GM10248 (cell line): ENCODE measurements at regions not wholly inside any gene's neighbourhood (a gene's known extent, or its start where the extent isn't known, plus 50 kb on each side); places are given as distances from the start of the nearest gene placed in this dataset.
"Not testable (repeated sequence)": the region's sequence is repeated elsewhere in the genome, so short reads cannot be mapped to it uniquely, and the experiment has no call there.

Source experiments
- CTCF ChIA-PET: fragments of 300-600 bp; sonication (Branson Sonifier 250); formaldehyde crosslinking; extraction: SDS; loops from one replicate; lab custom pipeline; 2021; ENCODE audit warnings: antibody characterized with exemption; lab: Yijun Ruan, JAX
- POLR2A ChIA-PET: fragments of 350-650 bp; sonication (Branson Sonifier 250); formaldehyde crosslinking; extraction: SDS; loops from one replicate; lab custom pipeline; 2020; ENCODE audit warnings: antibody characterized with exemption; lab: Yijun Ruan, JAX
- DNase-seq: peaks from one replicate; pipeline ENCODE4 v3.0.0; 2012; ENCODE audit errors: extremely low spot score
- CTCF ChIP-seq: IDR thresholded peaks from 2 replicates; pipeline ENCODE4 v1.5.1; 2012; ENCODE audit warnings: mild to moderate bottlenecking, low read depth; ENCODE audit errors: extremely low read depth, missing control alignments, control extremely low read depth

DNA sequence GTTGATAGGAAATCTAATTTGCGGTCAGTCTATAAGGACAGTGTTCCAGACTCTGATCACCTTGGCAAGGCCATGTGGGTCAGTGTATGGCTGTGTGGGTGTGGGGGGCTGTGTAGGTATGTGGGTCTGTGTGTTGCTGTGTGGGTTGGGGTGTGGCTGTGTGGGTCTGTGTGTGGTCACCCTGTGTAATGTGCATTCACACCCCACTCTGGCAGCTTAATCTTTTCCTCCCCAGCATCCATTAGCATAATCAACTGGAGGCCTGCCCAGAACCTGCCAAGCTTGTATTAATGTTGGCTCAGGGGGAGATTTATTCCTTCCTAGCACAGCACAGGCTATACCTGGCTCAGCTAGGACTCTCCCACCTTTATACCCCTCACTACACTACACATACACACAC is 203.2 kb downstream of the TUBA3C start:
- POLR2A ChIA-PET = no interaction called here
- CTCF ChIA-PET = no interaction called here
- DNase-seq = no peak
- TF ChIP-seq CTCF = no peak

DNA sequence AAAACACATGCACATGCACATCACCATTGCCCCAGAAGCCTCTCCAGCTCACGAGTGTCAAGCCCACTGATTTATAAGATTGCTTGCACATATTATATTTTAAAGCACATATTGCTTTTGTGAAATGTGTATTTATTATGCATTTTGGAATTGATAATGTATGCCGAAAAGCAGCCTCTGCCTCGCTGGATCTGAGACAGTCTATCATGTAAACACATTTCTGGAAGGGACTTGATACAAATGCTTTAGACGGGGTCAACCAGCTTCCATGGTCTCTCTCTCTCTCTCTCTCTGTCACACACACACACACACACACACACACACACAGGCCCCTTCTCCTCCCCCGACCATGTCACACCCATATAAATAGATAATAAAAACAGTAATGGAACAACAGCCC is 203.8 kb downstream of the TUBA3C start:
- POLR2A ChIA-PET = no interaction called here
- no peak for TF ChIP-seq CTCF
- CTCF ChIA-PET = no interaction called here
- no peak for DNase-seq

DNA sequence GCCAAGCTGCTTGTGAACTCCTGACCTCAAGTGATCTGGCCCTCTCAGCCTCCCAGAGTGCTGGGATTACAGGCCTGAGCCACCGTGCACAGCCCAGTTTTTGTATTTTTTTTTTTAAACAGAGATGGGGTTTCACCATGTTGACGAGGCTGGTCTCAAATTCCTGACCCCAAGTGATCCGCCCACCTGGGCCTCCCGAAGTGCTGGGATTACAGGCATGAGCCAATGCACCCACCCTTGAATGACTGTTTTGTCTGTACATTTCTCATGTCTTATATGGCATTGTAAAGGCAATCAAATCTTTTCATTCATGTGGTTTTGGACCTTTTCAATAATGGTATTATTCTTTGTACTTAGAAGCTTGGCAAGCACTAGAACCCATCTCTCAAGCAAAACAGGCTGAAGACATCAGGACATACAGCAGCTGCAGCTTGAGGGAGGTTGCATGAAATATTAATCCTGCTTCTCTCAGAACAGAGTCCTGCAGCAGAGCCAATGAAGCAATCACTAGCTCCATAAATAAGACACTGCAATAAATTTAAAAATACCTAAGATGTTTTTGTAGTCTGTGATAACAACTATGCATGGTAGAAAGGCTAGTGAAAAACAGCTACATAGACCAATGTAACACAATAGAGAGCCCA is 209.9 kb downstream of the TUBA3C start:
- POLR2A ChIA-PET = no interaction called here
- no peak for DNase-seq
- TF ChIP-seq CTCF = no peak
- CTCF ChIA-PET = no interaction called here

DNA sequence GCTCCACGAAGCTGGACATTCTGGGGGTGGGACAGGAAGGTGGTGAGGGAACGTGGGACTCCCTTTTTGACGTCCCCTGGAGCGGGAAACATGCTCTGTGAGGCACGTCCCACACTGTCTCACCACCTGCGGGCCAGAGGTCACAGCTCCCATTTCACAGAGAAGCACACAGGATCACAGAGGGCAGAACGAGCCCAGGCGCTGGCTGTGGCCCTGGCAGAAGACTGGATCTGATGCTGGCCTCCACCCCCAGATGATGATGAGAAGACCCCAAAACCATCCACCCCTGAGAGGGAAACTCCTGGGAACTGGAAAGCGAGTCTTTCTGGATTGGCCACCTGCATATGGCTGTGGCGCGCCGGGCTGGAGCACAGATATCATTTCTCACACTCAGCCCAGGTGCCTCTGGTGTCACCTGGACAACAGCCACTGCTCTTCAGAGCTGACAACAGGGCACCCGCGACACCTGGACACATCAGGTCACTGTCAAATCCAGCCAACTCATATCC is 216.2 kb downstream of the TUBA3C start:
- TF ChIP-seq CTCF = no peak
- CTCF ChIA-PET = no interaction called here
- no peak for DNase-seq
- POLR2A ChIA-PET = no interaction called here

- no peak for DNase-seq
- ChIA-PET POLR2A (no interaction called here), CTCF (interaction anchor here (2.4 kb wide), 1 partner anchor 12 kb away, joined by 5 read pairs; no protein-coding TSS in a partner anchor)
- TF ChIP-seq CTCF = no peak
These were observed 216.7 kb downstream of the TUBA3C start for GRCh38 chr13:18964942-18965341.

DNA sequence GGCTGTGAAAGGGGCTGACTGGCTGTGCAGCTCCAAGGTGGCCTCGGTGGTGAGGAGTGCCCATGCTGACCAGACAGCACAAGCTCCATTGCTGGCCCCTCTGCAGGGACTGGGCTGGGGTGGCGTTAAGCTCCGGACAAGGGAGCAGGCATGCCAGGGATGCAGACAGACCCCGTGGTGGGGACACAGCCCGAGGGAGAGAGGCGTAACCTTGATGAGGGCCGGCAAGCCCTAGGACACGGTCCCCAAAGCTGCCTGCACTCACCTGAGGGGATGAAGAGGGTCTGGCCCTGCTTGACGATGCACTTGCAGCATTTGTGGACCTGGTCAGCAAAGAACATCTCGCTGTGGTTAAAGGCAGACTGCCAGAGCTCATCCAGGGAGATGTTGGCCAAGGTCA is 217.9 kb downstream of the TUBA3C start:
- POLR2A ChIA-PET, DNase-seq: not testable (repeated sequence)
- CTCF ChIA-PET = interaction anchor here (0.7 to 2.4 kb wide), 3 partner anchors 10 to 21 kb away, joined by 3 to 5 read pairs (median 4); no protein-coding TSS in a partner anchor

DNA sequence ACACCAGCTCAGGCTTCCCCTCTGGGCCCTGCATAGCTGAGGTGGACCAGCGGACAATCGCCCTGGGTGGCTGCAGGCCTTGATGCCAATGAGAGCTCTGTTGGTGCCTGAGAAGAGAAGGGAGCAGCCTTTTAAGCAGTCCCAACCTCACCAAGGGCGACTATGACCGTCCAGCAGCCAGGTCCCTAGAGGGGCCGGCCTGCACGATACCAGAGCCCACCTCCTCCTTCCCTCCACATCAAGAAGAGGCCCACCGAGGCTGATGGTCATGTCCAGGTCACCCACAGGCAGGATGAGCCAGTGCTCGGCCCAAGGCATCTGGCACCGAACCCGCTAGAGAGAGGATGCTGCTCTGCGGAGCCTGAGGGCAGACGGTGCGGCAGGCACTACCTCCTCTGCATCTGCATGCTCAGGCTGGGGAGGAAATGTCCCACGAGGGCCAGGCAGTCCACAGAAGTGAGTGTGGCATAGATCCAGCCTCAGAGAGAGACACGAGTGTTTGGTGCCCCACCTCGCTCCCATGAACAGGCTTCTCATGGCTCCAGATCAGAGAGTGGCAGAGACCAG is 219.4 kb downstream of the TUBA3C start:
- no peak for DNase-seq
- POLR2A ChIA-PET = no interaction called here
- CTCF ChIA-PET = interaction anchor here (2.4 kb wide), 1 partner anchor 9 kb away, joined by 5 read pairs; no protein-coding TSS in a partner anchor
- no peak for TF ChIP-seq CTCF
